ENCODE measurements at regions not wholly inside any gene's neighbourhood (a gene's known extent, or its start where the extent isn't known, plus 50 kb on each side); places are given as distances from the start of the nearest gene placed in this dataset.
"Not testable (repeated sequence)": the region's sequence is repeated elsewhere in the genome, so short reads cannot be mapped to it uniquely, and the experiment has no call there.

DNA sequence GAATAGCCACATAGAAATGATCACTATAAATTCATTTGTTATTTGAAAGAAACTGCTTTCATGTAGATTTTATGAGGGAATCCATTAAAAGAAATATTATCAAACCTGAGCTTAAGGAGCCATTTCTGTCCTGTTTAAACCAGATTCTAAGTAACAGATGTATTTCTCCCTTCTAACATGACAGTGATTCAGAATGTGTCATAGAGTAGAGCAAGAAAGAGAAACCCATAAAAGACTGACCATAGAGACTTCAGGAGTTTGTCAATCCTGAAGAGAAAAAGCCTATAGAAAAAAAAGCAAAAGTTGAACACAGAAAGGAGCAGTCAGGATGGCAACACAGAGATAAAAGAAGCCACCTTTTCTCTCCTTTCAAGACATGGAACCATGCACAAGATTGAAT is 390.6 kb downstream of the PRIM2 start:
- H3K4me1 ChIP-seq; H3K27me3 ChIP-seq; DNase-seq; H3K36me3 ChIP-seq; H3K9me3 ChIP-seq; H3K4me3 ChIP-seq (ENCODE audit: low read depth, low read length): not testable (repeated sequence)

DNA sequence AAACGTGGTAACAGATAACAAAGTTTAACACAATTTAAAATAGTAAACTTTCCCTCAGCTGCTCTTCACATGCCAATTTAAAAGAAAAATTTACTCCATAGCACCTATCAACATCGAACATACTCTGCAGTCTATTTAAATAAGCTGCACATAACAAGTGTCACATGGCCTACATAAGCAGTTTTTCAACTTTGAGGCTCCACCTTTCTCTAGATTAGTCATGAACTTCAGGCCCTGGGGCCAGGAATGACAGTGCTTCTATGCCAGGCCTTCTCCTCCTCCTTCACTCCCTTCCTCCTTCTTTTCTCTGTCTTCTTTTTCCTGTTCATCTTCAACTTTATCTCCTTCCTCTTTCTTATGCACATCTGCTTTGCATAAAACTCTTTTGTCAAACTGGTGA is 405.1 kb downstream of the PRIM2 start:
- not testable (repeated sequence) for H3K27me3 ChIP-seq; H3K9me3 ChIP-seq; DNase-seq; H3K4me1 ChIP-seq; H3K4me3 ChIP-seq (ENCODE audit: low read depth, low read length); H3K36me3 ChIP-seq

DNA sequence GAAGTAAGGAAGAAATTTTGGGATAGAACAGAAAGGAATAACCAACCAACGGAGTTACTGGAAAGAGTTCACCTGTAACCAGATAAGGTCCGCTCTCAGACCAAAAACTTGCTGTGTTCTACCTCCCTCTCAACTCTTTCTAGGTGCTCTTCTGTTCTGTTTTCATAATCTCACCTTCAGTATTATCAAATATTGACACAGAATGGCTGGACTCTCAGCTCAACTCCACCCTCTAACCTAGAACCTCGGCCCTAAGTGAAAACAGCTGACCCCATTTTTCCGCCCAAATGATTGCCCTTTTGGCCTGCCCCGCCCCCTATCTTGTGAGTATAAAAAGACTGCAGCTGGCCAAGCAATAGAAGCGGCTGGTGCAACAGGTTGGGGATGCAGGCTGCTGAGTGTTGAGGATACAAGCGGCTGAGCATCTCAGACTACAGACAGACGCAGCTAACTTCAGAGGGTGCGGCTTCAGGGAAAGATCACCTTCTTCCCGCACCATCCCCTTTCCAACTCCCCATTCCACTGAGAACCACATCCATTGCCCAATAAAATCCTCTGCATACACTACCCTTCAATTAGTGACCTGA is 406.5 kb downstream of the PRIM2 start:
- H3K9me3 ChIP-seq; DNase-seq; H3K36me3 ChIP-seq; H3K27me3 ChIP-seq; H3K4me3 ChIP-seq (ENCODE audit: low read depth, low read length); H3K4me1 ChIP-seq: not testable (repeated sequence)

DNA sequence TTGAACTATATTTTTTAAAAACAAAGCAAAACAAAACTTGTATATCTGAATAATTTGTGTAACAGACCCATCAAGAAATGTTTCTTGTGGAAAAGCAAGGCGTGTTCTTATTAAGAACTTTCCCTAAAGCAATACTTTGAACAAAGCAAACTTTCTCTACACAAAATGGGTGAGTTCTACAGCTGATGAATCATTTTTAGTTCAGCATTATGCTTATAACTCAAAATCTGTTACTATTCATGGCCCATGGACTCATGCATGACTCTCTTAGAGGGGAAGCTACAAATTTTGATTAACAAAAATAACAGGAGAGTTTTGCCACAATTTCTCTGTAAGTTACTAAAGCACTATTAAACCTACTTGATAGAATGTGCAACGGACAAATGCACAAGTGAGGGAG is 412.0 kb downstream of the PRIM2 start:
- H3K27me3 ChIP-seq; H3K4me3 ChIP-seq (ENCODE audit: low read depth, low read length); H3K9me3 ChIP-seq; DNase-seq; H3K36me3 ChIP-seq; H3K4me1 ChIP-seq: not testable (repeated sequence)

DNA sequence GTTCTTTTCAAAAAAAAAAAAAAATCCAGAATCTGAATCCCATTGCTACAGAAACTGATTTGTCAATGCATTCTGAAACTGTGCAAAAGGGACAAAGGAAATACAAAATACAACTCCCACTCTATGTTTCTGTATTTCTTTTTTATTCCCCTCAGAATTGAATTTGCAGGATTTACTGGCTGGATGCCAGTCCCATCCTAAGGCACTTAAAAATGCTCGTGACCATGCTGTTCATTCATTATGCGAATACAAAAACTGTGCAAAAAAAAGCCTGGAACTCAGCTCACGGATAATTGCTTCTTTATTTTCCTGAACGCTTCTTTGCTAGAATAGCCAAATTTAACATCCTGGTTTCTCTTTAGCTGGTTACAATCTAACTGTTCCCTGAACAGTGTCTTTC is 413.3 kb downstream of the PRIM2 start:
- H3K9me3 ChIP-seq; H3K4me1 ChIP-seq; H3K27me3 ChIP-seq; DNase-seq; H3K4me3 ChIP-seq (ENCODE audit: low read depth, low read length); H3K36me3 ChIP-seq: not testable (repeated sequence)

DNA sequence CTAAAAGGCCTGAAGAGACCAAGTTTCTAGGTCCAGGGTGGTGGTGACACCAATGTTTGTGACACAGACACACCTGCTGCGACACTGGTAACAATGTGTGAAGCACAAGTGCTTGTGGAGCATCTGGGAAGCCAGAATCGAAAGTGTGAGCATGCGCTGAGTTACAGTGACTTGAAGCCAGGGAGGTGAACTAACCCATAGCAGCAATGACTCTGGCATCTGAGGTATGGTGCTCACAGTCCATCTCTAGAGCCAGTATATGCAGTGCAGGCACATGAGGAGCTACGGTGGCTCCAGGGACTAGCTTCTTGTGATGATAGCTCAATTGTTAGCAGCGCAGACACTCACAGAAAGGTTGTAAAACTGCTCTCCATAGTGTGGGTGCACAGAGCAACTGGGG is 430.3 kb downstream of the PRIM2 start:
- DNase-seq, result not testable (repeated sequence)

DNA sequence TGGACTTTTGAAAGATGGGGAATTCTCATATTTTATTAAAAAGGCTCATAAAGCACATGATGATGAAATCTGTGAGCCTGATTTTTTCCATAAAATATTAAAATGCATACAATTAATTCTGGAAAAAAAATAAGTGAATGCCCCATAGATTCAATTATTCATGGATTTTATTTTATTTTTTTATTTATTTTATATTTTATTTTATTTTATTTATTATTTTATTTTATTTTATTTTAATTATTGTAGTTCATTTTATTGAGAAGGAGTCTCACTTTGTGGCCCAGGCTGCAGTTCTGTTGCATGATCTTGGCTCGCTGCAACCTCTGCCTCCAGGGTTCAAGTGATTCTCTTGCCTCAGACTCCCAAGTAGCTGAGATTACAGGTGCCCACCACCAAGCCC is 442.4 kb downstream of the PRIM2 start:
- not testable (repeated sequence) for DNase-seq; H3K4me1 ChIP-seq; H3K9me3 ChIP-seq; H3K27me3 ChIP-seq; H3K36me3 ChIP-seq; H3K4me3 ChIP-seq (ENCODE audit: low read depth, low read length)

More for the DNA sequence above, 430.3 kb downstream of the PRIM2 start:
- not testable (repeated sequence) for H3K9me3 ChIP-seq; H3K4me3 ChIP-seq (ENCODE audit: low read depth, low read length); H3K27me3 ChIP-seq; H3K36me3 ChIP-seq; H3K4me1 ChIP-seq

DNA sequence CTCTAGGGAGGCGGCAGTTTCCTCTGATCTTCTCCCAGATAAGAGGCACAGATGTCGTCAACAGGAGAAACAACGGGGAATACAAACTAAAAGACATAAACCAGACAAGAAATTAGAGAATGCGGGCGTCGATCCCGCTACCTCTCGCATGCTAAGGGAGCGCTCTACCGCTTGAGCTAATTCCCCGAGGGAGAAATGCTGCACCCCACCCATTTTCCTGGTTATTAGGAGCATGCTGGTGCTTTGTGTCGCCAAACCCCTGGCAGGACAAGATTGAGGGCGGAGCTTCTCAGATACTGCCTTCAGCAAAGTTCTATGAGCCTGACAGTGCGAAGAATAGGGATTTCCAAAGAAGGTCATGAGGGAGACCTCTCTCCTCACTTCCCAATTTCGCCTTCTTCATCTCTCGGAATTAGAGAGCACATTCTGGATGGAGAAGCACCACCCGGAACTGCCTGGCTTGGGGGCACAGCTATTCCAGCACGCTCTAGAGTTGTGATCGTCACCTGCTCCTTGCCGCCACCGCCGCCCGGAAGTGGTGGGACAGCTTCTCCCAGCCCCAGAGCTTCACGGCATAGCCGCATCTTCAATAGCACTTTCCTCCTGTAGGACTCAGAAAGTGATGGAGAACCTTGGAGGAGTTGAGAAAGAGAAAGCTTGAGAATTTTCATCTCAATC is 475.4 kb downstream of the PRIM2 start:
- H3K27me3 ChIP-seq, result peaks cover 12% of the 10 kb centered on the region
- H3K4me3 ChIP-seq (ENCODE audit: low read depth, low read length), result peak overlapping the region; percentile 45
- DNase-seq, result peak; percentile 27

DNA sequence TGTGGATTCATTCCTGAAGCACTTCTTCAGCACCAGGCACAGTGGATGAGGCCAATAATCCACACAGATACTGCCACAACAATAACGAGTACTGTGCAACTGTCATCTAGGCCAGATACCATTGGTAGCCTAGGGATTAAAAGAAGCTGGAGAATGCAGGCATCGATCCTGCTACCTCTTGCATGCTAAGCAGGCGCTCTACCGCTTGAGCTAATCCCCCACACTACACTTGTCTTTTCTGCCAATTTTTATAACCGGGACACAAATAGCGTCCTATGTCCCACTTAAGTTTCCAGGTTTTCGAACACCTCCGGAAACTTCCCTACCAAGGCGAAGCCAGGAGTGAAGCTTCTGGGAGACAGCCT is 475.9 kb downstream of the PRIM2 start:
- H3K27me3 ChIP-seq, result peaks cover 12% of the 10 kb centered on the region
- not testable (repeated sequence) for H3K36me3 ChIP-seq; H3K9me3 ChIP-seq; H3K4me3 ChIP-seq (ENCODE audit: low read depth, low read length); DNase-seq; H3K4me1 ChIP-seq

More for the DNA sequence above, 475.4 kb downstream of the PRIM2 start:
- H3K9me3 ChIP-seq, H3K36me3 ChIP-seq, H3K4me1 ChIP-seq: not testable (repeated sequence)

DNA sequence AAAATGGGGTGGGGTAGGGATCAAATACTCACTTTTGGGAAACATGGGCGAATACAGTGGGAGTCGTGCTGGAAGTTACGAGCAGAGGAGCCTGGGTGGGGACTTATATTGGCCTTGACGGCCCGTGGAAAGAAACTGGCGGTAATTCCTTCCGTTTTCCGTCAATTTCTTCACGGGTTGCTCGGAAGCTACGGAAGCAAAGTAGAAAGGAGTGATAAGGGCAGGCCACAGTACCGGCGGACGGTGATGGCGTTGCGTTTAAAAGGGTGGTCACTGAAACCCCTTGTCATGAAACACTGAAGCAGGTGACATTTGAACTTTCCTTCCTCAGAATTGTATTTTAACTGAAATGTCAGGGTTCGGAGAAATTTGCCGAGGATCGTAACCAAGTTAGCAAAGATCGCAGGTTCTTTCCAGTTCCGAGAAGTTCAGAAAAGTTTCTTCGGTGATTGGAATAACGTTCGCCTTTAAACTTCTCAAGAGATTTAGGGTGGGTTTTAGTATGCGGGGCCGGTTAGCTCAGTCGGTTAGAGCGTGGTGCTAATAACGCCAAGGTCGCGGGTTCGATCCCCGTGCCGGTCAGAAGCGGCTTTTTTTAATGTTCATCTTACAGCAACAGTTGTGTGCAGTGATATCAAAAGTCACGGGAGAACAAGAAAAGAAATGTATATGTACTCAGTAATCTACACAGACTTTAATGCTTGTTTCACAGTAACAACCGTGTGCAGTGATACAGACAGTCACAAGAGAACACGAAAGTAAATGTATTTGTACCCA is 482.5 kb downstream of the PRIM2 start:
- peak overlapping the region; percentile 39 for H3K4me3 ChIP-seq (ENCODE audit: low read depth, low read length)
- peak; percentile 44 for DNase-seq

DNA sequence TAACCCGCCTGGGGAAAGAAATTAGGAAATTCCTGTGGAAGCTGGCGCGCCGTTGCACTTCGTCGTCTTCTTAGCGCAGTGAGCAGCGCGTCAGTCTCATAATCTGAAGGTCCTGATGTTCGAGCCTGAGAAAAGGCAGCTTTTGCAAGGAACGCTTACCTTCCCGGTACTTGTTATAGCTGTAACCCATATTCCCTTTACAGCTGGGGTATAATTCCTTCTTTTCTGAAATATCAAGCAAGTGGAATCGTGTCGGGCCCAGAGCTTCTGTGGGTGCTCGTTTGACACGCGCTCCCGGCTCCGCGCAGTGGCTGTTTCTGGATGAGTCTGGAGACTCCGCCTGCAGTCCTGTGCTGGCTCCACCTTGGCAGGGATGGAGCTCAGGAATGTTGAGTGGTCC is 491.2 kb downstream of the PRIM2 start:
- H3K27me3 ChIP-seq, result peaks cover 26% of the 10 kb centered on the region
- not testable (repeated sequence) for H3K4me1 ChIP-seq; H3K4me3 ChIP-seq (ENCODE audit: low read depth, low read length); DNase-seq; H3K36me3 ChIP-seq; H3K9me3 ChIP-seq

More for the DNA sequence above, 482.5 kb downstream of the PRIM2 start:
- not testable (repeated sequence) for H3K36me3 ChIP-seq, H3K4me1 ChIP-seq, H3K9me3 ChIP-seq
- H3K27me3 ChIP-seq, result peaks cover 18% of the 10 kb centered on the region

DNA sequence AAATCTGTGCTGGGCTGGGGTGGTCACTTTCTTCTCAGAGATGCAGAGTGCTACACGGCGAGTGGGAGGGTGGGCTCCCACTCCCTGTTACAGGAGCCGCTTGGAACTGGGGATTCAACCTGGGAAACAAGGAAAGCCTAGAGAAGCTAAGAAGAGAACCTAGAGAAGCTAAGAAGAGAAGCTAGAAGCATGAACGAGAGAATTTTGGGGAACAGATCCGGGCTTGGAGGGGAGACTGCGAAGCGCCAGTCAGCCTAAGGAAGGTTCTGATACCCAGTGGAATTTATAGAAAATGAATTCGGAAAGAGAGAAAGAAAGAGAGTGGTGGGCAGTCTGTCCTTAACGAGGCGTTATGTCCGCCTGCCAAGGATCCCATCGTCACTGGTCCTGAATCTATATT is 492.0 kb downstream of the PRIM2 start:
- H3K36me3 ChIP-seq; H3K4me3 ChIP-seq (ENCODE audit: low read depth, low read length); H3K4me1 ChIP-seq; H3K9me3 ChIP-seq; DNase-seq: not testable (repeated sequence)
- peaks cover 26% of the 10 kb centered on the region for H3K27me3 ChIP-seq

DNA sequence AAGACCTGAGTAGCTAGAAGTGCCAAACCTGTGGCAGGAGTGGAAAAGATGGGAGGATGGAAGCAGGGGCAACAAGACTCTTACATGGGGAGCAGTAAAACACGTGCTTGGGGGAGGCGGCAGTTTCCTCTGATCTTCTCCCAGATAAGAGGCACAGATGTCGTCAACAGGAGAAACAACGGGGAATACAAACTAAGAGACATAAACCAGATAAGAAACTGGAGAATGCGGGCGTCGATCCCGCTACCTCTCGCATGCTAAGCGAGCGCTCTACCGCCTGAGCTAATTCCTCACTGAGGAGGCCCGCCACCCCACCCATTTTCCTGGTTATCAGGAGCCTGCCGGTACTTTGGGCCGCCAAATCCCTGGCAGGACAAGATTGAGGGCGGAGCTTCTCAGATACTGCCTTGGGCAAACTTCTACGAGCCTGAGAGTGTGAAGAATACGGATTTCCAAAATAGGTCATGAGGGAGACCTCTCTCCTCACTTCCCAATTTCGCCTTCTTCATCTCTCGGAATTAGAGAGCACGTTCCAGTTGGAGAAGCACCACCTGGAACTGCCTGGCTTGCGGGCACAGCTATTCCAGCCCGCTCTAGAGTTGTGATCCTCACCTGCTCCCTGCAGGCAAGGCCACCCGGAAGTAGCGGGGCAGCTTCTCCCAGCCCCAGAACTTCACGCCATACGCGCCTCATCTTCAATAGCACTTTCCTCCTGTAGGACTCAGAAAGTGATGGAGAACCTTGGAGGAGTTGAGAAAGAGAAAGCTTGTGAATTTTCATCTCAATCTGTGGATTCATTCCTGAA is 496.0 kb downstream of the PRIM2 start:
- Histone ChIP-seq H3K4me3 (ENCODE audit: low read depth, low read length) (peak overlapping the region; percentile 29; the same call in 1 of the 2 replicates), H3K27me3 (peaks cover 28% of the 10 kb centered on the region)
- H3K4me1 ChIP-seq, H3K9me3 ChIP-seq, DNase-seq, H3K36me3 ChIP-seq: not testable (repeated sequence)

DNA sequence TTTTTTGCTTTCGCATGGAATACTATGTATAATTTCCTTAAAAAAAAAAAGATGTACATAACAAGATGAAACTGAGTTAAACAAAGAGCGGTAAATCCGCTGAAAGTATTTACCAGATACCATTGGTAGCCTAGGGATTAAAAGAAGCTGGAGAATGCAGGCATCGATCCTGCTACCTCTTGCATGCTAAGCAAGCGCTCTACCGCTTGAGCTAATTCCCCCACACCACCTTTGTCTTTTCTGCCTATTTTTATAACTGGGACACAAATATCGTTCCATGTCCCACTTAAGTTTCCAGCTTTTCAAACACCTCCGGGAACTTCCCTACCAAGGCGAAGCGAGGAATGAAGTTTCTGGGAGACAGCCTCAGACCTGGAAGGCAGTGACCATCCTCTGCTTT is 498.4 kb downstream of the PRIM2 start:
- H3K27me3 ChIP-seq, result peaks cover 22% of the 10 kb centered on the region
- DNase-seq; H3K4me1 ChIP-seq; H3K4me3 ChIP-seq (ENCODE audit: low read depth, low read length); H3K36me3 ChIP-seq; H3K9me3 ChIP-seq: not testable (repeated sequence)

DNA sequence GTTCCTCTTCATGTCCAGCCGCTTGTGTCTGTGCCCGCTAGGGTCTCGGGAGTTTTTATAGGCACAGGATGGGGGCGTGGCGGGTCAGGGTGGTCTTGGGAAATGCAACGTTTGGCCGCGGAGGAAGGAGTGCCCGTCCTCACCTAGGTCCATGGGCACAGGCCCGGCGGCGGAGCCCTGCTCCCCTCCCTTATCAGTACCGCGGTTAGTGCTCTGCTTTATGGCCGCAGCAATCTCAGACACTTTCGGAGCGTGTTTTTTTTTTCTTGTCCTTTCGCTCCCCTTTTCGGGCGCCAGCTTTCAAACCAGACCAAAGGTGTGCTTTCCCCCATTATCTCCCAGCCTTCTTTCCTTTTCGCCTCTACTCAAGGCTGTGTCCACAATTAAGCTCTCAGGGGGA is 503.9 kb downstream of the PRIM2 start:
- not testable (repeated sequence) for H3K4me3 ChIP-seq (ENCODE audit: low read depth, low read length); H3K9me3 ChIP-seq; DNase-seq; H3K4me1 ChIP-seq; H3K36me3 ChIP-seq
- H3K27me3 ChIP-seq, result peaks cover 18% of the 10 kb centered on the region

Measured in BE2C (cell line).